A673 (cell line): ENCODE measurements at regions not wholly inside any gene's neighbourhood (a gene's known extent, or its start where the extent isn't known, plus 50 kb on each side); places are given as distances from the start of the nearest gene placed in this dataset.

ENCODE experiments used
- BruUV-seq: library from RNA; stranded (reverse); fragments of 400-500 nt; replicated peaks from 2 replicates; lab custom pipeline; 2021; lab: Mats Ljungman, UMichigan
- CTCF ChIA-PET: fragments of 300-600 bp; sonication (Branson Sonifier 250); formaldehyde crosslinking; loops from one replicate; lab custom pipeline; 2022; ENCODE audit warnings: antibody characterized with exemption; lab: Charles Lee
- POLR2A ChIA-PET: fragments of 300-600 bp; sonication (Branson Sonifier 250); formaldehyde crosslinking; loops from one replicate; lab custom pipeline; 2022; ENCODE audit warnings: antibody characterized with exemption; ENCODE audit not compliant: low non-redundant PET; lab: Charles Lee
- DNase-seq: peaks from one replicate; pipeline ENCODE4 v3.0.0-alpha.2; 2015; ENCODE audit warnings: low spot score
- H3K27ac ChIP-seq: fragments of 200-600 bp; sonication (generic); 2 replicates; pipeline ENCODE4 v1.5.1; 2016; ENCODE audit warnings: mixed run types, low read depth, mild to moderate bottlenecking, mixed read lengths, antibody characterized with exemption, low read length; ENCODE audit not compliant: poor library complexity, severe bottlenecking
- H3K27me3 ChIP-seq: fragments of 200-600 bp; sonication (generic); replicated peaks from 2 replicates; pipeline ENCODE4 v1.6.1; 2017; ENCODE audit warnings: mixed run types, low read depth, mild to moderate bottlenecking, mixed read lengths, antibody characterized with exemption, low read length; ENCODE audit not compliant: insufficient read depth, poor library complexity
- H3K36me3 ChIP-seq: fragments of 200-600 bp; sonication (generic); 2 replicates; pipeline ENCODE4 v1.6.1; 2016; ENCODE audit warnings: mixed run types, mild to moderate bottlenecking, mixed read lengths, antibody characterized with exemption, low read length; ENCODE audit not compliant: insufficient read depth, poor library complexity, severe bottlenecking
- H3K4me1 ChIP-seq: fragments of 200-600 bp; sonication (generic); 2 replicates; pipeline ENCODE4 v1.6.1; 2017; ENCODE audit warnings: mixed run types, mild to moderate bottlenecking, mixed read lengths, antibody characterized with exemption, low read length; ENCODE audit not compliant: insufficient read depth, poor library complexity, severe bottlenecking
- H3K4me3 ChIP-seq: fragments of 200-600 bp; sonication (generic); 2 replicates; pipeline ENCODE4 v1.5.1; 2016; ENCODE audit warnings: low read depth, mixed run types, mild to moderate bottlenecking, mixed read lengths, low read length; ENCODE audit not compliant: poor library complexity, severe bottlenecking
- H3K9me3 ChIP-seq: fragments of 200-600 bp; sonication (generic); 2 replicates; pipeline ENCODE4 v1.6.1; 2016; ENCODE audit warnings: mixed run types, low read depth, mild to moderate bottlenecking, mixed read lengths, antibody characterized with exemption, low read length; ENCODE audit not compliant: poor library complexity, severe bottlenecking
- EZH2 ChIP-seq: fragments of 200-600 bp; sonication (generic); IDR thresholded peaks from 2 replicates; pipeline ENCODE4 v1.6.1; 2017; ENCODE audit warnings: borderline replicate concordance, low read depth, mild to moderate bottlenecking, mixed read lengths, antibody characterized with exemption, low read length; ENCODE audit not compliant: poor library complexity, severe bottlenecking
- intact Hi-C: fragments of 100-400 bp; cut with micrococcal nuclease; formaldehyde crosslinking; loops from one replicate; pipeline ENCODE4 v1.10.0; 2022; ENCODE audit not compliant: unreplicated experiment
- TF ChIP-seq, protein P1 (sequence below): fragments of 300-800, 200-600 bp; sonication (generic); conservative IDR thresholded peaks from 2 replicates; pipeline ENCODE4 v1.5.1; 2017; ENCODE audit warnings: low read depth, mild to moderate bottlenecking, antibody characterized with exemption, low read length, moderate library complexity, mixed read lengths

DNA sequence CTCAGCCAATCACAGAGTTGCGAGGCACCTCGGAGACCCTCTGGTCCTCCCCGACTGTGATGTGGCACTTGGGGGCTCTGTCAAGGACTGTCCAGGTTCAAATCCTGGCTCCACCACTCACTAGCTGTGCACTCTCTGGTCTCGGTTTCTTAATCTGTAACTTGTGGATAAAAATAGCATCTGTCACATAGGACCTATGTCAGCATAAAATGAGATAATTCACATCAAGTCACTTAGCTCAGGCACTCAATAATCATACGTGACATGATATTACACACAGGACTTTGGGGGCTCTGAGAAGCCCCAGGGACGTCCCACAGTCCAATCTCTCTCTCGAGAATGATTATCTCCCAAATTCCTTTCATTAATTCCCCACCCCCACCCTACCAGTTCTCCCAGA is 166.4 kb downstream of the COPRS start:
- no peak for DNase-seq
- ChIA-PET POLR2A (no interaction called here), CTCF (interaction anchor here (0.7 kb wide), 1 partner anchor 150 kb away, joined by 5 read pairs; no protein-coding TSS in a partner anchor)
- Histone ChIP-seq H3K9me3 (no peaks in the 10 kb centered on the region), H3K4me1 (no peaks in the 10 kb centered on the region), H3K27me3 (no peaks in the 10 kb centered on the region), H3K36me3 (no peaks in the 10 kb centered on the region), H3K4me3 (no peak overlapping the region), H3K27ac (no peak overlapping the region)
- TF ChIP-seq EZH2 = no peak
- TF ChIP-seq, protein P1, sequence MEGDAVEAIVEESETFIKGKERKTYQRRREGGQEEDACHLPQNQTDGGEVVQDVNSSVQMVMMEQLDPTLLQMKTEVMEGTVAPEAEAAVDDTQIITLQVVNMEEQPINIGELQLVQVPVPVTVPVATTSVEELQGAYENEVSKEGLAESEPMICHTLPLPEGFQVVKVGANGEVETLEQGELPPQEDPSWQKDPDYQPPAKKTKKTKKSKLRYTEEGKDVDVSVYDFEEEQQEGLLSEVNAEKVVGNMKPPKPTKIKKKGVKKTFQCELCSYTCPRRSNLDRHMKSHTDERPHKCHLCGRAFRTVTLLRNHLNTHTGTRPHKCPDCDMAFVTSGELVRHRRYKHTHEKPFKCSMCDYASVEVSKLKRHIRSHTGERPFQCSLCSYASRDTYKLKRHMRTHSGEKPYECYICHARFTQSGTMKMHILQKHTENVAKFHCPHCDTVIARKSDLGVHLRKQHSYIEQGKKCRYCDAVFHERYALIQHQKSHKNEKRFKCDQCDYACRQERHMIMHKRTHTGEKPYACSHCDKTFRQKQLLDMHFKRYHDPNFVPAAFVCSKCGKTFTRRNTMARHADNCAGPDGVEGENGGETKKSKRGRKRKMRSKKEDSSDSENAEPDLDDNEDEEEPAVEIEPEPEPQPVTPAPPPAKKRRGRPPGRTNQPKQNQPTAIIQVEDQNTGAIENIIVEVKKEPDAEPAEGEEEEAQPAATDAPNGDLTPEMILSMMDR = no peak
- BruUV-seq = no TSS peak
- intact Hi-C loops = no loop called here

DNA sequence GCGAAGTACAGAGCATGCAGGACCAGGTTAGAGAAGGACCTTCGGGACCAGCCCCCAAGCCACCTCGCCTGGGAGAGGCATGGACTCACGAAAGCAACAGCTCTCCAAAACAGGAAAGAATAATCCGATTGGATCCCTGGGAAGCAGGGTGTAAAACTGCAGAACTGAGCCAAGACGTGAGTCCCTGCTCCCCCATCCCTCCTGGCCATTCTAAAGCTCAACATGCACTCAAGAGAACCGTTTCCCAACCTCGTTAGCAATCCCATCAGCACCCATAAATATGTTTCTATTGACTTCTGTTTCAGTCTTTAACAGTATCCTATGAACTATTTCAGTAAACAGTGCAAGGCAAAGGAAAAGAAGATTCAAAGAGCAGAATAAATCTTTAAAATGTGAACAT is 167.0 kb downstream of the COPRS start:
- no peaks in the 10 kb centered on the region for H3K4me1 ChIP-seq
- no peaks in the 10 kb centered on the region for H3K27me3 ChIP-seq
- H3K27ac ChIP-seq = no peak overlapping the region
- no TSS peak for BruUV-seq
- H3K9me3 ChIP-seq = no peaks in the 10 kb centered on the region
- POLR2A ChIA-PET = no interaction called here
- TF ChIP-seq, protein P1 = no peak
- no peak for TF ChIP-seq EZH2
- CTCF ChIA-PET = no interaction called here
- no peak overlapping the region for H3K4me3 ChIP-seq
- intact Hi-C loops = no loop called here
- H3K36me3 ChIP-seq = no peaks in the 10 kb centered on the region
- no peak for DNase-seq

DNA sequence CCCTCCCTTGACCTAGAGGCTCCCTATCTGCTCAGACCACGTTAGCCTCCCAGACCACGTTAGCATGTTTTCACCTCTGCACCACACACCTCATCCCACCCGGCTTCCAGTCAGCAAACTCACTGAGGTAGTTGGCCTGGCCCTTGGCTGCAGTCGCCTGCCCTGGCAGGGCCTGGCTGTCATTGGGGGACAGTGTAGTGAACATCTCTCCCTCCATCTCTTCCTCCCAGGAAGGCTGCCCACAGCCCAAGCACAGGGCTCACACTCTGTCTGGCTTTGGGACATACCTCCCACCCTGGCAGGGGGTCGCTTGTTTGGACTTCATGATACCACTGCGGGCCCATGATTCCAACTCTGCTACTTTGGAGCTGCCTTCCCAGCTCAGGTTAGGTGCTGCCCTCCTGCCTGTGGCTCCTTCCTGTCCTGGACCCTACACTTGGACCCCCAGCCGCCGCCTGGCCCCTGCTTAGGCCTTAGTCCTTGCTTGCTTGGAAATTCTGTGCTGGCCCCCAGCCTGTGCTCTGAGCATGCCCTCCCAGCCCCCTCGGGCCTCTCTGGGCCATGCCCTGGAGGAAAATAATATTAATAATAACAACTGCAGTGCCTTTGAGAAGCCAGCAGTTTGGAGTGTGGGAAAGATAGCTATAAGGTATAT is 167.7 kb downstream of the COPRS start:
- no peak overlapping the region for H3K4me3 ChIP-seq
- H3K4me1 ChIP-seq = no peaks in the 10 kb centered on the region
- no peaks in the 10 kb centered on the region for H3K27me3 ChIP-seq
- TF ChIP-seq EZH2 = no peak
- TF ChIP-seq, protein P1 = no peak
- ChIA-PET CTCF (no interaction called here), POLR2A (no interaction called here)
- intact Hi-C loops = no loop called here
- no TSS peak for BruUV-seq
- H3K9me3 ChIP-seq = no peaks in the 10 kb centered on the region
- DNase-seq = no peak
- no peaks in the 10 kb centered on the region for H3K36me3 ChIP-seq
- no peak overlapping the region for H3K27ac ChIP-seq
